CD4-positive, alpha-beta T cell treated with Interleukin-12 subunit alpha and Interleukin-12 subunit beta, for 1 hour (primary cell): ENCODE measurements at regions not wholly inside any gene's neighbourhood (a gene's known extent, or its start where the extent isn't known, plus 50 kb on each side); places are given as distances from the start of the nearest gene placed in this dataset.
"Not testable (repeated sequence)": the region's sequence is repeated elsewhere in the genome, so short reads cannot be mapped to it uniquely, and the experiment has no call there.

Experiments used
- DNase-seq: peaks from one replicate; pipeline ENCODE4 v3.0.0-alpha.2; 2020

DNA sequence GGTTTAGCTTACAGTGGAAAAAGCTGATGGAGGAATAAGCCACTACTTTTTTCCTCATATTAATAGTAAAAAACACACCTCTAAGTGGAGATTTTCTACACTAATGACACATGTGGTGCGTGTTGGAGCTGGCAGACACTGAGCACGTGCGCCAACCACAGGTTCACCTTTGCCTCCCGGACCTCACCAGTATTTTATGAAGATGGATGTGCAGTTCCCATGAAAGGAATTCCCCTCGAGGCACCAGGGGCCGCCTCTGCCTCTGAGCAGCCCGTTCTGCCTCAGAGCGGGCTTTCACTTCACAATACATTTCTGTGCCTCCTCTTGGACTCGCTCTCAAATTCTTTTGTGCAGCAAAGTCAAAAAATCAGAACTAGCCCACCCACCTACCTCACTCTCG lies 477.5 kb upstream of the ADARB2 start:
- DNase-seq = no peak

DNA sequence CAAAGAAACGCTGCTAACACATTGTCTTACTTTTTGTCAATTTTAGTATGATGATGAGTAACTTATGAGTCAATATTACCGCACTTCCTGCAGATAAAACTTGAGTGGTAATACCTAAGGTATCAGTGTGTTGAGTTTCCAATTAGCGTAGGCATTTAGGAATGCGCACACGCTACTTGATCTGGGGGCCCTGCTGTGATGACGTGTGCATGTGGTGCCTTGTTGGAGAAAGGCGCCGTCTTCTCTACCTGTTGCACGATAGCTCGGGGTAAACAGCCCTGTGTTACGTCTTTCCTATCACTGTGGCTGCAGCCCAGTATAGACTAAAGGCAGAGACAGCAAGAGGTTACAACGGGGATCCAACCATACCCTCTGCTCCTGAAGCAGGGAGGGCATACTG lies 476.8 kb upstream of the ADARB2 start:
- no peak for DNase-seq

DNA sequence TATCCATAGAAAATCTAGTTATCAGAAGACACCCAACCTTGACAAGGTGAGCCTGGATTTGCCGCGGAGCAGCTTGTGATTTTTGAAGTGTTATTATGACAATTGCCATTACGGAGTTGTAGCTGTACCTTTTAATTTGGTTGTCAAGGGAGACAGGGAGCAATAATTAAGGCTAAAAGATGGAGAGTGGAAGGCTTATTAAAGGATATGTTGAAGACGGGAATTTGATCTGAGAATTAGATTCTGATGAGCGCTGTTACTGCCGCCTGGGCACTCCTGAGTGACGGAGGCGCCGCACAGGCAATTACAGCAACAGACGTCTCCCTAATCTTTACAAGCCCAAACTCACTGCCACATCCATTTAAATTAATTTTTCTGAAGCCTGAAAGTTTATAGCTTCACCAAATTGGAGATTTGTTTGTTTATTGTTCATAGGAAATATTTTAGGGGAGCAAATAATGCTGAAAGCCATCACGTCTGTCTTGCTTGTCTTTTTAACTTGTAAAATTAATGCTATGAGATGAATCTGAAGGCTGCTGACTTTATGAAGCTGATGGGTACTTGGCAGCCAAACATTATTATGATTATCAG lies 475.0 kb upstream of the ADARB2 start:
- no peak for DNase-seq

DNA sequence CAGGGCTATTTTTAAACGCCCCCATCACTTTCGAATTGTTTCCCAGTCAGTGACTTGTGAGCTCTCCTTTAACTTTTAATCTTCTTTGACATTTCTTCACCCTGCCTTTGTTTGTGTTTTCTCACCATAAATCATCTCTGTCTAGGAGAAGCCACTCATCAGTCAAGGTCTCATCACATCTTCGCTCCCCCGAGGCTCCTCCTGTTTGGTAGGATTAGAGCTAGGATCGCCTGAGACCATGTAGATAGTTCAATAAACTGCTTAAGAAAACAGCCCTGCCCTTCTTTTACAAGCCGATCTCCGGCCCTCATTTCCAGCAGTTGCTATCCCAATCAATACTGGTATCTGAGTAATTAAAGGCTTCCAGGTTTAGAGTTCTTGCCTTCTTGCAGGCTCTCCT lies 472.8 kb upstream of the ADARB2 start:
- DNase-seq = no peak

DNA sequence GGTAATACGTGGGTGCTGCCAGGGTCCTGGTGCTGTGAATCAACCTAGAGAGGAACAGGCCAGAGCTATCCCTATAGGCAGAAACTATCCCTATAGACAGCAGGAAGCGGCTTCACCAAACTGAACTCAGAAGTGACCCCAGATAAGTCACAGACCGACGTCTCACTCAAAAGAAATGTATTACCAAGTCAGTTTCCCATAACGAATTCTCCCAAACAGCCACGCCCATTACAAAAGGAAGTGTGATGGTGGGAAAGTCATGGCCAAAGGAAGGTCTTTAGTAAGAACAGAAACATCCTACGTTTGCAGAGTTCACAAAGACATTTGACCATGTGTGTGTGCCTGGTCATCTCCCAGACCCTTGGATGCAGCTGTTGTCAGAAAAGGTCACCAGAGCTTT lies 470.8 kb upstream of the ADARB2 start:
- DNase-seq = no peak

DNA sequence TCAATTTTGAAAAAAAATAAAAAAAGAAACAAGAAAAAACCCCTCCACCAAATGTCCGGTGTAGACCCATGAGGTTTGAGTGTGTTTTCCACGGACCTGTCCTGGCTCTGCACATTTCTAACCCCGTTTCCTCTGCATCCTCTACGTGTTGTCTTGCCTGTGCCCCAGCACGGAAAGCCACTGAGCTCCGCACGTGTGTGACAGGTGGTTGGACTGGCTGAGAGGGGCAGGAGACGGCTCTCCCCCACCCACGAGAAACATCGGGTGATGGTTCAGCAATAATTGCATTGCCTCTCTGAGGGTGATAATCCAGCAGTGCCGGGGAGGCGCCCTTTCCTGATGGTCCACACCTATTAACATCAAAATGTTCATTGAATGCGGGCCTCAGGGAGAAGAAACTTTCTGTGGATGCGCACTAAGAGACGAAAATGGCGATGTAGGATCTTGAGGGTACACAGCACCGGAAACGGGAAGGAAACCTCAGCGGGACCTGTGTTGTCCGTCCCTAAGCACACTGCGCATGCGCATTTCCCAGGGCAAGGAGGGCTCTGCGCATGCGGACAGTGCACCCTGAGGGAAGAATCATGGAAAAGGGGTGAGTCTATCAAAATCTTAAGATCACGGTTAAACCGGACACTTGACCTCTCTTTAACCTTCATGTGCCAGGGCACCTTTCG lies 470.1 kb upstream of the ADARB2 start:
- no peak for DNase-seq

DNA sequence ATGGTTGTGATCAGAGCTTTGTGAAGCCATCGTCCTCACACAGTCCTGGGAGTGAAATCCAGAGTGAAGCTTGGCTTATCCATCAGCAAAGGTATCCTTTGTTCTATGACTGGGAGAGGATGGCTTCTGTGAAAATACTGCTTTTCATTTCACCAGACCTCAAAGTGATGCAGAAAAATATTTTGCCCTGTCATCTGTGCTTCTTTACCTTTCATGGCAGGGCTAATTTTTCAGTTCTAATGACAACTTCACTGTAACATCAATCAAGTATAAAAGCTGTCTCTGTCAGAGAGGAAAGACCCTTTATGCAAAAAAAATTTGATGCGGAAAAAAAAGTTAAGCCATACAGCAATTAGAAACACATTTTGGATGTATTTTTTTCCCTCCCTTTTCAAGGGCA lies 468.1 kb upstream of the ADARB2 start:
- DNase-seq = no peak

DNA sequence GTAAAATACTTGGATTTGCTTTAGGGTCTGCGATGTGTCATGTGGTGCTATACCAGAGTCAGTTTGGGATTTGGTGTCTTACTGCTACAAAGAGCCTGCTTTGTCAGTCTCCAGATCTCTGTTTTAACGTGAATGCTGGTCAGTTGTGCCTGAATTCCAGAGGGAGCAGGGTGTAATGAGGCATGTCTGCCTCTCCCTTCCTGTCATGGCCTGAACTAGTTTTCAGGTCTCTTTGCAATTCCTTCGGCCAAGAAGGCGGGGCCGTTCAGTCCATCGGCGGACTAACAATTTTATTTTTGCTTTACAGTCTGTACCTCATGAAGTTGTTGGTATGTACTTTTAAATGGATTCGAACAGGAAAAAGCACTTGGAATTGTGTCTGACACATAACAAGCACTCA lies 465.1 kb upstream of the ADARB2 start:
- no peak for DNase-seq

DNA sequence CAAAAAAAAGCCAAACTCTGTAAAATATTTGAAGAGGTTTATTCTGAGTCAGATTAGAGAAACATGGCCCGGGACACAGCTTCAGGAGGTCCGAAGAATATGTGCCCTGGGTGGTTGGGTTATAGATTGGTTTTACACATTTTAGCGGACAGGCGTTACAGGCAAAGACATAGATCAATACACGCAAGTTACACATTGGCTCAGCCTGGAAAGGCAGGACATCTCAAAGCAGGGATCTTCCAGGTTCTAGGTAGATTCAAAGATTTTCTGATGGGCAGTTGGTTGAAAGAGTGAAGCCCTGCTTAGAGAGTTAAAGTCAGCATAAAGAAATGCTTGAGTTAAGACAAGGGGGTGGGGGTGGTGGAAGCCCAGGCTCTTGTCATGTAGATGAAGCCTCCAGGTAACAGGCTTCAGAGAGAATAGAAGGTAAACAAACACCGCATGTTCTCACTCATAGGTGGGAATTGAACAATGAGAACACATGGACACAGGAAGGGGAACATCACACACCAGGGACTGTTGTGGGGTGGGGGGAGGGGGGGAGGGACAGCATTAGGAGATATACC lies 464.3 kb upstream of the ADARB2 start:
- no peak for DNase-seq

DNA sequence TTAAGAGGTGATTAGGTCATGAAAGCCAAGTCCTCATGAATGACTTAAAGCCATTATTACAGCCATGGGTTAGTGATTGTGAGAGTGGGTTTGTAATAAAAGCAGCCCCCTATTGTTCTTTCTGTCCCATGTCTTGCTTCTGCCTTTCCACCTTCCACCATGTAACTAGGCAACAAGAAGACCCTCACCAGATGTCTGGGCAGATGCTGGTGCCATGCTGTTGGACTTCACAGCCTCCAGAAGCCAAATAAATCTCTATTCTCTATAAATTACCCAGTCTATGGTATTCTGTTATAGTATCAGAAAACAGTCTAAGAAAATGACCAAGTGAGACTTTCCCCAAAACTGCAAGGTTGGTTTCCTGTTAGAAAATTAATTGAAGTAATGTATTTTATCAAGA lies 460.3 kb upstream of the ADARB2 start:
- DNase-seq = no peak

DNA sequence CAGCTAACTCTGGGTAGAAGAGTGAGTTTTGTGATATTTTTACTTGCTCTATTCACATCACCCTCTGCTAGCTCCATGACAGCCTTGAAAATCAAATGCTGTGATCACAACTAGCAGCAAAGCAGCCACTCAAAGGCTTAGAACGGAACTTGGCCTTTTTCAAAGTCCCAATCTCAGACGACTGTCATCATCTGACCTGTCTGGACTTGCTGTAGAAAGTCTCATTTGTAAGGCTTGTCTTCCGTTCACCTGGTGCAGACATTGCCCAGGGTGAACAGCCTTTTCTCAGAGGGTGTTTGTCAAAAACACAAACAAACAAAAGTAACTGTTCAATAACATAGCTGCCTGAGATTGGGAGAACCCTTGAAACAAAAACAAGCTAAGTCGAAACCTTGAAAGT lies 458.9 kb upstream of the ADARB2 start:
- DNase-seq = no peak

DNA sequence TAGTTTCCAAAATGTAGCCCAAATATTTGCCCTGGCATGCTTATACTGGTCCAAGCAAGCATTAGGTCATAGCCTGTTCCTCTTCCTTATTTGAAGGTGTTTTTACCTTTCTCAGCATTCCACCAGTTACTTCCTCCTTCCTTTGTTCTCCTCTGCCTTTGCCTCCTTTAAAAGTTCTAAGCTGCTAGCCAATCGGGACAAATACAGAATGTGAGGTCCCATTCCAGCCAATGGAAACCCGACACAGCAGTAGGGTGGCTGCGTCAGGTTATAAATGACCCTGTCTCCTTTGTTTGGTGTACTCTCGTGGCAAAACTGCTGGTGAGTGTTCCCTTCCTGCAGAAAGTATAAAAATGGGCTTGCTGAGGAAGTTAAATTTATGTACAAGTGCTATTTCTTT lies 452.0 kb upstream of the ADARB2 start:
- DNase-seq = not testable (repeated sequence)

DNA sequence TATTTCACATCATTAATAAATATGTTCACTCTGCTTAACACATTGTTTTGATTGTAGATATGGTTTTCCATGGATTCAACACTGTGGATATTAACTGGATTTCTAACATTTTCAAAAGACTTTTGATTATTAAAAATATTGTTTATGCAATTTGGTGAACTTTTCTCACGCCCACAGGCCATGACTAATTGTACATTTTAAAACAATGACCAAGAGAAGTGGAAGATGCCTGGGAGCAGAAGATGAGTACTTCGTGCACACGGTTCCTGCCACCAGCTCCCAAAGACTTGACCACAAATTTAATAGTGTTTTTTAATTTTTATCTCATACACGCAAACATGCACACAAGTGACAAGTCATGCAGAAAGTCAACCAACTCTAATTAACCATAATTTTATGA lies 451.0 kb upstream of the ADARB2 start:
- no peak for DNase-seq

DNA sequence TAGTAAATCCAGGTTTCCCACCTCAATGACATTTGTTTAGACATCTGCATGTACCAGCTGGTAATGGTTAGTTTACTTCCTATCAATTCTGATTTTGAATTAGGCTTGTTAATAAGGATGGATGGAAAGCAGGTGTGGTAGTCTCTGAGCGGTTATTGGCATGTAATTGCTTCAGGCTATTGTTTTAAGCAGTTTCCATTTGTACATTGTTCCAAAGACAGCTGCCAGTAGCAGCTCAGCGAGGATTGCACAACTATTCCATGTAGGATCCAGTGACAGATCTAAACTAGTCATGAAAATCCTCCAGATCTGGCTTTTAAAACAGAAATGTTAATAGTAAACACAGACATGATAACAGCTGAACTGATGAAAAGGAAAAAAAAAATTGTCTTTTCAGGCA lies 436.0 kb upstream of the ADARB2 start:
- no peak for DNase-seq

DNA sequence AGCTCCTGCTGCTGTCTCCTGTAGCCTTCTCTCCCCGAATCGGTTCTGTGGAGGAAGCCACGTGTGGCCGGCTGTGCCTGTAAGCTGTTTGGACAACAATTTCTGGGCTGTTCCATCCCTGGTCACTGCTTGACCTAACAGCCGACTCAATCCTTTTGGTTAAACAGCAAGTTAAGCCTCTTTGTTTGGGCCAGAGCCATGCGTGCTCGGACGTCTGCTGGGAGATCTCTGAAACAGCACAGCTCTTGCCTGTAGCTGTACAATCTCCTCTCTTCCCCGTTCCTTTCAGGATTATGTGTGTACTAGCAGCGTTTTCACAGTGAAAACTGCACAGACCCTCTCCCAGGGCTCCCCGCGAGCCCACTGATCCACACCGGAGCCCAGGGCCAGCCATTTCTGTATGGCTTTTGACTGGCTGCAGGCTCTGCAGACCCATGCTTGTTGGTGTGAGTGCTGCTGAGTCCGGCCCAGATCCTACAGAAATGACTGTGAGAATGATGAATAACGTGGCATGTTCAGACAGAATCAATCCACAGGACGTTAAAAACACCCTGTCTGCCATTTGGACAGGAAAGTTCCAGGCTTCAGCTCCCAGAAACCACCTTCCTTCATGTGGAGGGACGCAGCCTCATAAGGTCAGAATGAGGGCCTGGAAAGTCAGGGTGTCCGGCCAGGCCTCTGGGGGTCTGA lies 428.6 kb upstream of the ADARB2 start:
- no peak for DNase-seq

DNA sequence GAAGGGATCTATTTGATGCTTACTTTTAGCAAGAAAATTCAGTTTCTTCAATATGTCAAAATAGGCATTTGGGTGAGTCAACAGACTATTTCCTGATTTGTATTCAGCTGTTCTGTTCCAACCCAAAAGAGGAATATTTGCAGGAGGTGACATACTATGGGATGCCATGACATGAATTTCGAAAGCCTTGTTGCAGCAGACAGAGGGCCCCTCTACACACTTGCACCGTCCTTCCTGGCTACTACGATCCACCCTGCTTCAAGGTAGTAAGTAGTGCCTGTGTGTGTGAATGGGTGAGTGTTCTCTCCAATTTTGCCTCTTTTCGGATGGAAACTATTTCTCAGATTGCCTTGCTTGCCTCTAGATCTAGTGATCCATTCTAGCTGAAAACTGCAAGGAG lies 413.0 kb upstream of the ADARB2 start:
- no peak for DNase-seq

DNA sequence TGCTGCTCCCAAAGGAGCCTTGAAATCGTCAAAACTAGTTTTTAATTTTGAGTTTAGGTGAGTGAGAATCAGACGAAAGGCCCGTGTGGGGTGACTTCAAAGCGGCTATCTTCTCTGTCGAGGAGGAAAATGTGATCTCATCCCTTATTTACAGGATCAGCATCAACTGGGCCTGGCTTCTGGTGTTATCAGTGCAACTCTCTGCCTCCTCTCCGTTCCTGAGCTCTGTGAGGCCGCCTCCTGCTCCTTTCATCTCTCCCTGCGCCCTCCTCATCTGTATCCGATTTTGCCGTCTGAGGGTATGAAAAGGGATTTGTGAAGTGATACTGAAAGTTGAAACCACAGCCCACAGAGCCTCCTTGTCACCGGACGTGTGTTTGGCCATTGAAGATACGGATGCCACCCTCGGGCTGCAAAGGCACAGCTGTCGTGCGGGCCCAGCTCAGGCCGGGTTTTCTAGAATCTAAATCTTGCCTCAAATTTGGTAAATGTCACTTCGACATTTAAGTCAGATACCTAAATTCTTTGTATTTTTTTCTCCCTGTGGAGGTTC lies 408.7 kb upstream of the ADARB2 start:
- DNase-seq = no peak

DNA sequence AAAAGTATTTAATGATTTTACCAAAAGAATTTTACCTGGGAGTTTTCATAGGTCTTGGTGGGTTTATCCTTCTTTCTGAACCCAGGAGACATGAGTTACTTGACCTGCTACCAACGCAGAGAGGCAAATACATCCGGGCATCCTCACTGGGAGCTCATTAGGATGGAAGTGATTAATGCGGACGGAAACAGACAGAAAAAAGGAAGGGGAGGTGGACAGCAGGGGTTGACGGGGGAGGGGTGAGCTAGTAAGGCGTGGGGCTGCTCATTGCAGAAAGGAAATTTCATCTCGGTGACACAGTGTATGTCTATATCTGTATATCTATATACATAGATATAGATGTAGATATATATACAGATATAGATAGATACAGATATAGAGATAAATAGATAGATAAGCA lies 408.2 kb upstream of the ADARB2 start:
- no peak for DNase-seq

DNA sequence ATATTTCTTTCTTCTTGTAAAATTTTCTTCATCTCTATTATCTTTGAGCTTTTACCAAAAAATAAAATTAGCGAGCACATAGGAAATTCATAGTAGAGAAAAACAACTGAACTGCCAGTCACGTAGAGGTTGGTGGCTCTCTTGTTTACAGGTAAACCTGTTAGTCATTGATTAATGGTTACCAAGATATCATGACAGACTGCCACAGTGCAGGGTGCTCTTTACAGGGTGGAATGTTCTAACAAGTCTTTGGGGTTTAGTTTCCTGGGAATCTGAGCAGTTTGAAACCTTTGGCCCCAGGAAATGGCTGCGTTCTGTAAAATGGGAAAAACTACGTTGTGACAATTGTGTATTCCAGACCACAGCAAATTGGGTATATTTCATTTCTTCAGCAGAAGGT lies 407.3 kb upstream of the ADARB2 start:
- no peak for DNase-seq

DNA sequence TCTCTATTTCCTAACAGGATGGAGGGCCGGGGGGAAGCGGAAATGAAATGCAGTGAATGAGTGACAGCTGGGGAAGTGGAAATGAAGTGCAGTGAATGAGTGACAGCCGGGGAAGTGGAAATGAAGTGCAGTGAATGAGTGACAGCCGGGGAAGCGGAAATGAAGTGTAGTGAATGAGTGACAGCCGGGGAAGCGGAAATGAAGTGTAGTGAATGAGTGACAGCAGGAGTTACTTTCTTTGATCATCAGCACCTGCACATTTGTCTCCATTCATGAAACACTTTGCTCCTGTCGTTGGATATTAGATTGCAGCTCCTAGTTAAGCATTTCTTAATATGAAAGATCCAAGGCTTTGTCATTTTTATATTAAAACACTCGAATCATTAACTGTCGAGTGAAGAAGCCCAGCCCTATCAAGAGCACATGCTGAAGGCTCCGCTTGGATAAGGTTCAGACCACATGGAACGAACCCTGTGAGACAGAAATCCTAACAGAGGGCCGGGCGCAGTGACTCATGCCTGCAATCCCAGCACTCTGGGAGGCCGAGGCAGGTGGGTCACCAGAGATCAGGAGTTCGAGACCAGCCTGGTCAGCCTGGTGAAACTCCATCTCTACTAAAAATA lies 406.0 kb upstream of the ADARB2 start:
- no peak for DNase-seq

DNA sequence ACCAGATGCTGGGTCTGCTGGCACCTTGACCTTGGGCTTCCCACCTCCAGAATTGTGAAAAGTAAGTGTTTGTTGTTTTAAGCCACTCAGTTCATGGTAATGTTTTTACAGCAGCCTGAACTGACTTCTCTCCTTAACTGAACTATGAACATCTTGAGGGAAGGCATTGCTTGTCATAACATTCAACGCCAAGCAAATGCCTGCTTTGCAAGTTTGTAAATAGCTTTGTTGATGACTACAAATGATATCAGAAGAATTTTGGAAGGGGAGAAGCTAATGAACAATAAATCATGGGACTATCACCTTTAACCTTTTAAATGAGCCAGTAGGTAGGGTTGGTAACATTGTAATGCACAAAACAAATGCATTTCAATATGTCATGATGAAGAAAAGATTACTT lies 402.4 kb upstream of the ADARB2 start:
- no peak for DNase-seq

DNA sequence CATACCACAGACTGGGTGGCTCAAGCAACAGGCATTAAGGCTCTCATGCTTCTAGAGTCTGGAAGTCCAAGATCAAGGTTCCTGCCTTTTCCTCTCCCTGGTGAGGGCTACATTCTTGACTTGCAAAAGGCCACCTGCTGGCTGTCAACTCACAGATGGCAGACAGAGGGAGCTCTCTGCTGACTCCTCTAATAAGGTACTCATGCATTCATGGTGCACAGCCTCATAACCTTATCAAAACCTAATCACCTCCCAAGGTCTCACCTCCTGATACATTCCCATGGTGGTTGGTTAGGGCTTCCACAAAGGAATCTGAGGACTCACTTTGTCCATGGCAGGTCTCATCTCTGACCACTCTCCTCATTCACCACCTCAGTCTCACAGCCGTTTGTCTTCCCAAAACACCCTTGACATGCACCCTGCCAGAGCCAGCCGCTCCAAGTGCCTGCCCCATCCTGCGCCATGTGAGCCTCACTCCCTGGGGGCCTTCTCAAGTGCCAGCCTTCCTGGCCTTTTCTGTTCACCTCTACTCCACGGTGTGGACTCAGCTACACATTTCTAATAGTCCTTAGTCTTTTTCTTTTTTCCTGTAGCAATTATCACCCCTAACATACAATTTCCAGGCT lies 400.3 kb upstream of the ADARB2 start:
- no peak for DNase-seq

DNA sequence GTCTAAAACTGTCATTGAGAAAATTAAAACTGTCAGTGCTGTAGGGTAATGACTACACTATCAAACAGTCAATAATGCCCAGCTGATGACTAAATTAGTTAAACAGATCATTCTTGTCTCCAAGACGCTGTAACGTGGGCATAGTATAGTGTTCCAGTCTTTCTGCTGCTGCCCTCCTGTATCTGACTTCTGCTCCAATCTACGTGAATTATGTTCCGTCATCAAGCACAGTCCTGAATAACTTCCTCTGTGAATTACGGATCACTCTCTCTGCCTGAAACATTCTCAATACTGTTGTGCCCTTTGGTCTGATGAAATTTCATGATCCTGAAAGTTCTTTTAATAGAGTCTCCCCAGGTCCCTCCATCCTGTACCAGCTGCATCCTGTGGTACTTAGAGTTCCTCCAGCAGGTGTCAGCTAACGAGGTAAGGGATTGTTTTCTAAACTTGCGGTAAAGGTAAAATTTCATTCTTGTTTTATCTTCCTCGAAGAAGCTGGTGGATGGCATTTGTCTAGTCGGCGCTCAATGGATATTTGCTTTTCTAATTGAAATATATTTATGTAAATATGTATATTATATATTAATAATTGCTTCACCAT lies 393.5 kb upstream of the ADARB2 start:
- DNase-seq = no peak
